GM19438 (cell line): ENCODE measurements at regions not wholly inside any gene's neighbourhood (a gene's known extent, or its start where the extent isn't known, plus 50 kb on each side); places are given as distances from the start of the nearest gene placed in this dataset.

Experiments
- ATAC-seq: cut with Tn5 transposase; IDR thresholded peaks from one replicate; pipeline ENCODE4 v1.9.1; 2021; ENCODE audit warnings: low read depth; ENCODE audit not compliant: unreplicated experiment

- no peak for ATAC-seq
Measured at GRCh38 chr1:112344754-112345423, 51.1 kb upstream of the CTTNBP2NL start.
